H9 (cell line): ENCODE measurements at regions not wholly inside any gene's neighbourhood (a gene's known extent, or its start where the extent isn't known, plus 50 kb on each side); places are given as distances from the start of the nearest gene placed in this dataset.

ENCODE experiments used
- DNase-seq: peaks from one replicate; pipeline ENCODE4 v3.0.0-alpha.2; 2017
- H2AFZ ChIP-seq: one replicate; pipeline ENCODE4 v1.6.1; 2013; ENCODE audit warnings: mild to moderate bottlenecking, low read length, control low read depth, moderate library complexity
- H2AK5ac ChIP-seq: 2 replicates; pipeline ENCODE4 v1.6.1; 2013; ENCODE audit warnings: low read length, control low read depth, mixed read lengths; ENCODE audit not compliant: insufficient read length
- H2BK120ac ChIP-seq: one replicate; pipeline ENCODE4 v1.6.1; 2013; ENCODE audit warnings: low read depth, mild to moderate bottlenecking, low read length, control low read depth, inconsistent platforms; ENCODE audit not compliant: poor library complexity, severe bottlenecking
- H2BK12ac ChIP-seq: 2 replicates; pipeline ENCODE4 v1.6.1; 2013; ENCODE audit warnings: low read length, control low read depth, mixed read lengths, low read depth; ENCODE audit not compliant: insufficient read length
- H2BK15ac ChIP-seq: 2 replicates; pipeline ENCODE4 v1.6.1; 2013; ENCODE audit warnings: low read depth, low read length, control low read depth
- H2BK20ac ChIP-seq: one replicate; pipeline ENCODE4 v1.6.1; 2013; ENCODE audit warnings: low read depth, mild to moderate bottlenecking, low read length, control low read depth, inconsistent platforms; ENCODE audit not compliant: poor library complexity, severe bottlenecking
- H2BK5ac ChIP-seq: 2 replicates; pipeline ENCODE4 v1.6.1; 2013; ENCODE audit warnings: low read length, control low read depth, mixed read lengths; ENCODE audit not compliant: insufficient read length
- H3K14ac ChIP-seq: 2 replicates; pipeline ENCODE4 v1.6.1; 2013; ENCODE audit warnings: low read length, control low read depth; ENCODE audit not compliant: insufficient read depth
- H3K18ac ChIP-seq: 2 replicates; pipeline ENCODE4 v1.6.1; 2013; ENCODE audit warnings: low read depth, mild to moderate bottlenecking, mixed read lengths, low read length, control low read depth; ENCODE audit not compliant: insufficient read length
- H3K23ac ChIP-seq: 2 replicates; pipeline ENCODE4 v1.6.1; 2013; ENCODE audit warnings: low read length, control low read depth, mixed read lengths, low read depth; ENCODE audit not compliant: insufficient read length
- H3K23me2 ChIP-seq: 2 replicates; pipeline ENCODE4 v1.6.1; 2013; ENCODE audit warnings: low read depth, mild to moderate bottlenecking, mixed read lengths, low read length, control low read depth; ENCODE audit not compliant: insufficient read length, poor library complexity, severe bottlenecking
- H3K27ac ChIP-seq: 2 replicates; pipeline ENCODE4 v1.5.1; 2013; ENCODE audit warnings: low read length, control low read depth, mixed read lengths, low read depth; ENCODE audit not compliant: insufficient read length
- H3K27me3 ChIP-seq: 2 replicates; pipeline ENCODE4 v1.6.1; 2013; ENCODE audit warnings: low read length, control low read depth, inconsistent platforms; ENCODE audit not compliant: insufficient read depth
- H3K4ac ChIP-seq: 2 replicates; pipeline ENCODE4 v1.6.1; 2013; ENCODE audit warnings: low read depth, mild to moderate bottlenecking, control low read depth, inconsistent platforms, low read length, moderate library complexity
- H3K4me1 ChIP-seq: 2 replicates; pipeline ENCODE4 v1.6.1; 2013; ENCODE audit warnings: low read length, control low read depth, inconsistent platforms; ENCODE audit not compliant: insufficient read depth
- H3K4me2 ChIP-seq: 2 replicates; pipeline ENCODE4 v1.6.1; 2013; ENCODE audit warnings: low read length, control low read depth, mixed read lengths; ENCODE audit not compliant: insufficient read length, insufficient read depth
- H3K56ac ChIP-seq: 2 replicates; pipeline ENCODE4 v1.6.1; 2013; ENCODE audit warnings: low read depth, mild to moderate bottlenecking, mixed read lengths, low read length, control low read depth; ENCODE audit not compliant: insufficient read length
- H3K79me1 ChIP-seq: 2 replicates; pipeline ENCODE4 v1.6.1; 2013; ENCODE audit warnings: low read depth, mild to moderate bottlenecking, moderate library complexity, low read length, control low read depth, inconsistent platforms; ENCODE audit not compliant: insufficient read depth, poor library complexity, severe bottlenecking
- H3K79me2 ChIP-seq: 2 replicates; pipeline ENCODE4 v1.6.1; 2013; ENCODE audit warnings: low read length, control low read depth, inconsistent platforms; ENCODE audit not compliant: insufficient read depth
- H3K9ac ChIP-seq: 2 replicates; pipeline ENCODE4 v1.6.1; 2013; ENCODE audit warnings: low read length, control low read depth, mixed read lengths; ENCODE audit not compliant: insufficient read length; ENCODE audit errors: extremely low read depth
- H3K9me3 ChIP-seq: one replicate; pipeline ENCODE4 v1.6.1; 2013; ENCODE audit warnings: low read depth, low read length, inconsistent platforms; ENCODE audit not compliant: control insufficient read depth
- H3T11ph ChIP-seq: one replicate; pipeline ENCODE4 v1.6.1; 2013; ENCODE audit warnings: mild to moderate bottlenecking, low read length, control low read depth, inconsistent platforms
- H4K20me1 ChIP-seq: one replicate; pipeline ENCODE4 v1.6.1; 2013; ENCODE audit not compliant: control insufficient read depth, insufficient read length, insufficient read depth
- H4K5ac ChIP-seq: 2 replicates; pipeline ENCODE4 v1.6.1; 2013; ENCODE audit warnings: low read depth, mild to moderate bottlenecking, mixed read lengths, low read length, control low read depth; ENCODE audit not compliant: insufficient read length
- H4K8ac ChIP-seq: replicated peaks from 2 replicates; pipeline ENCODE4 v1.6.1; 2013; ENCODE audit warnings: low read length, control low read depth, mixed read lengths, low read depth; ENCODE audit not compliant: insufficient read length
- H4K91ac ChIP-seq: 2 replicates; pipeline ENCODE4 v1.6.1; 2013; ENCODE audit warnings: low read depth, mild to moderate bottlenecking, moderate library complexity, mixed read lengths, low read length, control low read depth; ENCODE audit not compliant: insufficient read length
- H3K27ac Mint-ChIP-seq, 3 experiments: 2 replicates in 2 of 3; 3 replicates in 1 of 3; pipeline ENCODE4 v1.8.0; 2020 to 2021; ENCODE audit warnings: mixed read lengths in 3 of 3, mild to moderate bottlenecking in 1 of 3, moderate library complexity in 1 of 3
- H3K27me3 Mint-ChIP-seq: 2 replicates; pipeline ENCODE4 v1.8.0; 2021; ENCODE audit warnings: low read depth, mild to moderate bottlenecking, moderate library complexity, mixed read lengths
- H3K36me3 Mint-ChIP-seq, 3 experiments: 2 replicates in 2 of 3; 3 replicates in 1 of 3; pipeline ENCODE4 v1.8.0; 2020 to 2021; ENCODE audit warnings: low read depth in 3 of 3, mixed read lengths in 3 of 3; ENCODE audit not compliant: insufficient read depth in 1 of 3
- H3K4me1 Mint-ChIP-seq, 2 experiments: 2 replicates each; pipeline ENCODE4 v1.8.0; 2020; ENCODE audit warnings: mixed read lengths in 2 of 2
- H3K4me3 Mint-ChIP-seq, 2 experiments: 2 replicates in 1 of 2; 3 replicates in 1 of 2; pipeline ENCODE4 v1.8.0; 2020 to 2021; ENCODE audit warnings: mild to moderate bottlenecking in 2 of 2, mixed read lengths in 2 of 2, moderate library complexity in 1 of 2
- H3K9me3 Mint-ChIP-seq, 2 experiments: 2 replicates in 1 of 2; 3 replicates in 1 of 2; pipeline ENCODE4 v1.8.0; 2020; ENCODE audit warnings: mild to moderate bottlenecking in 2 of 2, mixed read lengths in 2 of 2, moderate library complexity in 1 of 2
- CTCF ChIP-seq: fragments of 200-600 bp; sonication (generic); conservative IDR thresholded peaks from 3 replicates; pipeline ENCODE4 v1.8.0; 2021; ENCODE audit warnings: antibody characterized with exemption, mild to moderate bottlenecking
- WGBS: extraction: QIAGEN DNeasy Blood & Tissue Kit; methylation state at CpG from one replicate; pipeline ENCODE4 v1.1.7; 2013; ENCODE audit warnings: missing lambda C conversion rate, low lambda C conversion rate, mixed read lengths; ENCODE audit not compliant: insufficient read length; ENCODE audit errors: extremely low coverage; 5-methylcytosine and 5-hydroxymethylcytosine counted together

GRCh38 chr5:21603796-21604195, 1249.3 kb downstream of the CDH12 start:
- H3K4me1 ChIP-seq, result no peaks in the 10 kb centered on the region
- H2BK20ac ChIP-seq, result no peak overlapping the region
- H2BK12ac ChIP-seq, result no peak overlapping the region
- H4K8ac ChIP-seq, result no peak overlapping the region
- no peak overlapping the region for H3K4ac ChIP-seq
- no peak overlapping the region for H3K27ac ChIP-seq
- H3K4me3 Mint-ChIP-seq, result no peak overlapping the region
- no peak overlapping the region for H3K23ac ChIP-seq
- H3K36me3 Mint-ChIP-seq, result no peaks in the 10 kb centered on the region
- no CpG with 5 or more reads among the region's 2 CpGs for WGBS
- no peak overlapping the region for H3K14ac ChIP-seq
- no peak overlapping the region for H3K18ac ChIP-seq
- no peak overlapping the region for H4K91ac ChIP-seq
- no peaks in the 10 kb centered on the region for H4K20me1 ChIP-seq
- no peak overlapping the region for H2BK15ac ChIP-seq
- H3T11ph ChIP-seq, result no peak overlapping the region
- H3K79me1 ChIP-seq, result no peaks in the 10 kb centered on the region
- no peaks in the 10 kb centered on the region for H3K79me2 ChIP-seq
- H3K4me1 Mint-ChIP-seq, result no peaks in the 10 kb centered on the region
- H2AK5ac ChIP-seq, result no peak overlapping the region
- no peak overlapping the region for H2BK5ac ChIP-seq
- H4K5ac ChIP-seq, result no peak overlapping the region
- no peaks in the 10 kb centered on the region for H3K27me3 ChIP-seq
- DNase-seq, result no peak
- H3K27me3 Mint-ChIP-seq, result no peaks in the 10 kb centered on the region
- H3K9me3 Mint-ChIP-seq, result no peaks in the 10 kb centered on the region
- no peak overlapping the region for H3K9ac ChIP-seq
- H3K23me2 ChIP-seq, result no peaks in the 10 kb centered on the region
- TF ChIP-seq CTCF, result no peak
- no peak overlapping the region for H3K56ac ChIP-seq
- no peak overlapping the region for H2AFZ ChIP-seq
- H2BK120ac ChIP-seq, result no peak overlapping the region
- no peak overlapping the region for H3K4me2 ChIP-seq
- no peaks in the 10 kb centered on the region for H3K9me3 ChIP-seq
- H3K27ac Mint-ChIP-seq, result no peak overlapping the region
